ENCODE measurements at regions not wholly inside any gene's neighbourhood (a gene's known extent, or its start where the extent isn't known, plus 50 kb on each side); places are given as distances from the start of the nearest gene placed in this dataset.

DNA sequence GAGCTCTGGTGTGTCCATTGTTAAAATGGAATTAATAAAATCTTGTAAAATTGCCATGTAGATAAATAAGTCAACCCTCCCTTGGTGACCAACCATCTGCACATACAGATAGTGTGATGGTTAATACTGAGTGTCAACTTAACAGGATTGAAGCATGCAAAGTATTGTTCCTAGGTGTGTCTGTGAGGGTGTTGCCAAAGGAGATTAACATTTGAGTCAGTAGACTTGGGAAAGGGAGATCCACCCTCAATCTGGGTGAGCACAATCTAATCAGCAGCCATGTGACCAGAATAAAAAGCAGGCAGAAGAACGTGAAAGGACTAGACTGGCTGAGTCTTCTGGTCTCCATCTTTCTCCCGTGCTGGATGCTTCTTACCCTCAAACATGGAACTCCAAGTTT, 174.8 kb downstream of the LTN1 start:
- TF ChIP-seq, protein P1, sequence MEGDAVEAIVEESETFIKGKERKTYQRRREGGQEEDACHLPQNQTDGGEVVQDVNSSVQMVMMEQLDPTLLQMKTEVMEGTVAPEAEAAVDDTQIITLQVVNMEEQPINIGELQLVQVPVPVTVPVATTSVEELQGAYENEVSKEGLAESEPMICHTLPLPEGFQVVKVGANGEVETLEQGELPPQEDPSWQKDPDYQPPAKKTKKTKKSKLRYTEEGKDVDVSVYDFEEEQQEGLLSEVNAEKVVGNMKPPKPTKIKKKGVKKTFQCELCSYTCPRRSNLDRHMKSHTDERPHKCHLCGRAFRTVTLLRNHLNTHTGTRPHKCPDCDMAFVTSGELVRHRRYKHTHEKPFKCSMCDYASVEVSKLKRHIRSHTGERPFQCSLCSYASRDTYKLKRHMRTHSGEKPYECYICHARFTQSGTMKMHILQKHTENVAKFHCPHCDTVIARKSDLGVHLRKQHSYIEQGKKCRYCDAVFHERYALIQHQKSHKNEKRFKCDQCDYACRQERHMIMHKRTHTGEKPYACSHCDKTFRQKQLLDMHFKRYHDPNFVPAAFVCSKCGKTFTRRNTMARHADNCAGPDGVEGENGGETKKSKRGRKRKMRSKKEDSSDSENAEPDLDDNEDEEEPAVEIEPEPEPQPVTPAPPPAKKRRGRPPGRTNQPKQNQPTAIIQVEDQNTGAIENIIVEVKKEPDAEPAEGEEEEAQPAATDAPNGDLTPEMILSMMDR (IDR thresholded peaks at IDR 0.05) = no peak
- no peak for TF ChIP-seq EZH2 (IDR thresholded peaks at IDR 0.05)
- TF ChIP-seq EZH2phosphoT487 (IDR thresholded peaks at IDR 0.05) = no peak
